ENCODE measurements at regions not wholly inside any gene's neighbourhood (a gene's known extent, or its start where the extent isn't known, plus 50 kb on each side); places are given as distances from the start of the nearest gene placed in this dataset.

- no peak for TF ChIP-seq ZFX (IDR thresholded peaks at IDR 0.05)
- TF ChIP-seq CTCF (conservative IDR thresholded peaks at IDR 0.05), result no peak
- no peak overlapping the region for H3K27ac ChIP-seq
These were observed 924.3 kb downstream of the BCL11B start for GRCh38 chr14:98347686-98348085.

GRCh38 chr14:98348505-98348904 is 923.5 kb downstream of the BCL11B start:
- TF ChIP-seq ZFX (IDR thresholded peaks at IDR 0.05), result no peak
- TF ChIP-seq CTCF (conservative IDR thresholded peaks at IDR 0.05), result no peak
- H3K27ac ChIP-seq, result no peak overlapping the region

- no peak overlapping the region for H3K27ac ChIP-seq
- TF ChIP-seq ZFX (IDR thresholded peaks at IDR 0.05) (no peak), CTCF (conservative IDR thresholded peaks at IDR 0.05) (no peak)
These were observed 921.8 kb downstream of the BCL11B start for GRCh38 chr14:98350213-98350612.

GRCh38 chr14:98364961-98365360 is 907.0 kb downstream of the BCL11B start:
- H3K27ac ChIP-seq, result no peak overlapping the region
- no peak for TF ChIP-seq ZFX (IDR thresholded peaks at IDR 0.05)
- TF ChIP-seq CTCF (conservative IDR thresholded peaks at IDR 0.05), result no peak

- no peak overlapping the region for H3K27ac ChIP-seq
- TF ChIP-seq ZFX (IDR thresholded peaks at IDR 0.05) (no peak), CTCF (conservative IDR thresholded peaks at IDR 0.05) (no peak)
These were observed 905.6 kb downstream of the BCL11B start for GRCh38 chr14:98366429-98366828.

- TF ChIP-seq ZFX (IDR thresholded peaks at IDR 0.05), result no peak
- no peak for TF ChIP-seq CTCF (conservative IDR thresholded peaks at IDR 0.05)
- H3K27ac ChIP-seq, result no peak overlapping the region
These were observed 903.8 kb downstream of the BCL11B start for GRCh38 chr14:98368221-98368620.

- no peak for TF ChIP-seq ZFX (IDR thresholded peaks at IDR 0.05)
- H3K27ac ChIP-seq, result no peak overlapping the region
These were observed 903.1 kb downstream of the BCL11B start for GRCh38 chr14:98368916-98369315.

GRCh38 chr14:98369344-98369743 is 902.7 kb downstream of the BCL11B start:
- TF ChIP-seq CTCF (conservative IDR thresholded peaks at IDR 0.05), result no peak
- TF ChIP-seq ZFX (IDR thresholded peaks at IDR 0.05), result no peak
- H3K27ac ChIP-seq, result no peak overlapping the region
